ENCODE measurements at regions not wholly inside any gene's neighbourhood (a gene's known extent, or its start where the extent isn't known, plus 50 kb on each side); places are given as distances from the start of the nearest gene placed in this dataset.
"Not testable (repeated sequence)": the region's sequence is repeated elsewhere in the genome, so short reads cannot be mapped to it uniquely, and the experiment has no call there.

- H4K20me1 ChIP-seq: no peaks in the 10 kb centered on the region
- no peaks in the 10 kb centered on the region for H3K4me1 ChIP-seq
- no peaks in the 10 kb centered on the region for H3K36me3 ChIP-seq
- H3K27ac ChIP-seq: no peak overlapping the region
- no peak overlapping the region for H3K4me2 ChIP-seq
- H3K4me3 ChIP-seq: no peak overlapping the region
- H3K9me3 ChIP-seq: no peaks in the 10 kb centered on the region
- H3K9ac ChIP-seq: no peak overlapping the region
- TF ChIP-seq Cebpa-rat (IDR thresholded peaks at IDR 0.05): no peak
- H3K27me3 ChIP-seq: no peaks in the 10 kb centered on the region
Measured at GRCh38 chr10:8314486-8314885, 260.0 kb downstream of the GATA3 start.

DNA sequence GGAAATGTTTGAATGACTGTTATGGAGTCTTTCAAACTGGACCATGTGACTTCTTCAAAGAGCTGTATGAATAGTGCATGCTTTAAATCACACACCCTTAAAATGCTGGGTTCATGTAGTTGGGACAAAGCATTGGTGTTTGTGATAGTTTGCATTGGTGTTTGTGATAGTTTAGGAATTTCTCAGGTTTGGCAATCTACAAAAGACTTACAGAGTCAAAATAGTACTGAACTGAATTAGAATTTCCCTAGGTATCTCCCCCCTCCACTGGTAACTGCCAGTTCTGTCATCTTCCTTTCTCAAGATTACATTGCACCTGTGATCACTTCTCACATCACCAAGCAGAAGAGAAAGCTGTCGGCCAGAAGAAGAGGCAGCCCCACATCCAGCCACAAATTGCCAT, 261.1 kb downstream of the GATA3 start:
- no peak overlapping the region for H3K9ac ChIP-seq
- no peak for TF ChIP-seq Cebpa-rat (IDR thresholded peaks at IDR 0.05)
- H3K4me3 ChIP-seq: no peak overlapping the region
- no peaks in the 10 kb centered on the region for H3K4me1 ChIP-seq
- H3K4me2 ChIP-seq: no peak overlapping the region
- no peaks in the 10 kb centered on the region for H3K36me3 ChIP-seq
- H3K27me3 ChIP-seq: no peaks in the 10 kb centered on the region
- H4K20me1 ChIP-seq: no peaks in the 10 kb centered on the region
- H3K27ac ChIP-seq: no peak overlapping the region
- no peaks in the 10 kb centered on the region for H3K9me3 ChIP-seq

DNA sequence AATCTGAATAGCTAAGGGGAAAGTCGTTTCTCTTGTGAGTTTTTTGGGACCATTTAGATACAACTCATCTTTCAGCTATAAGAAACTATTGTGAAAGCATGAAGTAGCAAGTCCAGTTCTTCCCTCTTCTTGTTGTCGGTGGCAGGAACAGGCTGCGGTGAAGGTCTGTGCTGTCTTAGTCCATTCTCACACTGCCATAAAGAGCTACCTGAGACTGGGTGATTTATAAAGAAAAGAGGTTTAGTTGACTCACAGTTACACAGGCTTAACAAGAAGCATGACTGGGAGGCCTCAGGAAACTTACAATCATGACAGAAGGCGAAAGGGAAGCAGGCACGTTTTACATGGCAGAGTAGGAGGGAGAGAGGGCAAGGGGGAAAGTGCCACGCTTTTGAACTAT, 261.8 kb downstream of the GATA3 start:
- H4K20me1 ChIP-seq: no peaks in the 10 kb centered on the region
- H3K27me3 ChIP-seq: no peaks in the 10 kb centered on the region
- H3K36me3 ChIP-seq: no peaks in the 10 kb centered on the region
- no peaks in the 10 kb centered on the region for H3K9me3 ChIP-seq
- H3K4me2 ChIP-seq: no peak overlapping the region
- H3K4me3 ChIP-seq: no peak overlapping the region
- no peaks in the 10 kb centered on the region for H3K4me1 ChIP-seq
- no peak for TF ChIP-seq Cebpa-rat (IDR thresholded peaks at IDR 0.05)
- H3K27ac ChIP-seq: no peak overlapping the region
- no peak overlapping the region for H3K9ac ChIP-seq

DNA sequence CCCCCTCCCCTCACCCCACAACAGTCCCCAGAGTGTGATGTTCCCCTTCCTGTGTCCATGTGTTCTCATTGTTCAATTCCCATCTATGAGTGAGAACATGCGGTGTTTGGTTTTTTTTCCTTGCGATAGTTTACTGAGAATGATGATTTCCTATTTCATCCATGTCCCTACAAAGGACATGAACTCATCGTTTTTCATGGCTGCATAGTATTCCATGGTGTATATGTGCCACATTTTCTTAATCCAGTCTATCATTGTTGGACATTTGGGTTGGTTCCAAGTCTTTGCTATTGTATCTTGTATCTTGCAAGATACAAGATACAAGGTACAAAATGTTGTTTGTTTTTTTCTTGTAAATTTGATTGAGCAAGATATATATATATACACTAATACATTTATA, 263.9 kb downstream of the GATA3 start:
- not testable (repeated sequence) for H3K9ac ChIP-seq, H3K36me3 ChIP-seq, H3K9me3 ChIP-seq, H3K4me3 ChIP-seq, H3K4me1 ChIP-seq, H3K4me2 ChIP-seq, H3K27ac ChIP-seq, H3K27me3 ChIP-seq, H4K20me1 ChIP-seq

DNA sequence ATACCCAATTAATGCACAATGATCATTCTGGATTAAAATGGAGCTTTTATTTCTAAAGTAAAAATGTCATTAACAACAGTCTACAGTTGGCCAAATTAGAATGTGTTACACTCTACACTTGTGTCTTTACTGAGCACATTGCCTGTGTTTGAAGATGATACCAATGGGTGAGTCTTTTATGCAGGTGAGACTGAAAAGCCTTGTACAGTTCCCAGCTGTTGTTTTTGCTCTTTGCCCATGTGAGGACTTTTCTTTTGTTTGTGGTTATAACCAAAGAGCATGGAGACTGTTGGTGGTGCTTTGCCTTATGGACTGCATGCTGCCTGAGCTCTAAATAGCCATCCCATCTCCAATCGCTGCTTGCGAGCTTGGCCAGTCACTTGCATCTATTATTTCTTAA, 264.5 kb downstream of the GATA3 start:
- H3K9me3 ChIP-seq: no peaks in the 10 kb centered on the region
- H3K27ac ChIP-seq: no peak overlapping the region
- TF ChIP-seq Cebpa-rat (IDR thresholded peaks at IDR 0.05): no peak
- H3K9ac ChIP-seq: no peak overlapping the region
- no peaks in the 10 kb centered on the region for H3K36me3 ChIP-seq
- H3K4me2 ChIP-seq: no peak overlapping the region
- H3K27me3 ChIP-seq: no peaks in the 10 kb centered on the region
- H3K4me3 ChIP-seq: no peak overlapping the region
- no peaks in the 10 kb centered on the region for H4K20me1 ChIP-seq
- H3K4me1 ChIP-seq: no peaks in the 10 kb centered on the region

GRCh38 chr10:8319704-8320103, 265.2 kb downstream of the GATA3 start:
- no peak for TF ChIP-seq Cebpa-rat (IDR thresholded peaks at IDR 0.05)
- H3K4me3 ChIP-seq: no peak overlapping the region
- H3K9me3 ChIP-seq: no peaks in the 10 kb centered on the region
- H3K27me3 ChIP-seq: no peaks in the 10 kb centered on the region
- H4K20me1 ChIP-seq: no peaks in the 10 kb centered on the region
- no peak overlapping the region for H3K9ac ChIP-seq
- H3K4me2 ChIP-seq: no peak overlapping the region
- H3K36me3 ChIP-seq: no peaks in the 10 kb centered on the region
- no peak overlapping the region for H3K27ac ChIP-seq
- H3K4me1 ChIP-seq: no peaks in the 10 kb centered on the region

- Histone ChIP-seq H3K4me2 (no peak overlapping the region), H3K4me1 (no peaks in the 10 kb centered on the region), H4K20me1 (no peaks in the 10 kb centered on the region), H3K4me3 (no peak overlapping the region), H3K36me3 (no peaks in the 10 kb centered on the region), H3K27ac (no peak overlapping the region), H3K9me3 (no peaks in the 10 kb centered on the region), H3K27me3 (no peaks in the 10 kb centered on the region), H3K9ac (no peak overlapping the region)
- TF ChIP-seq Cebpa-rat (IDR thresholded peaks at IDR 0.05): no peak
Measured at GRCh38 chr10:8321990-8322389, 267.5 kb downstream of the GATA3 start.

GRCh38 chr10:8323428-8324054, 269.1 kb downstream of the GATA3 start:
- Histone ChIP-seq H3K4me2 (no peak overlapping the region; the same call in 1 of the 2 replicates), H4K20me1 (no peaks in the 10 kb centered on the region), H3K4me1 (no peaks in the 10 kb centered on the region), H3K9me3 (no peaks in the 10 kb centered on the region), H3K4me3 (no peak overlapping the region), H3K36me3 (no peaks in the 10 kb centered on the region), H3K27ac (no peak overlapping the region), H3K27me3 (no peaks in the 10 kb centered on the region), H3K9ac (no peak overlapping the region)
- TF ChIP-seq Cebpa-rat (IDR thresholded peaks at IDR 0.05): no peak

DNA sequence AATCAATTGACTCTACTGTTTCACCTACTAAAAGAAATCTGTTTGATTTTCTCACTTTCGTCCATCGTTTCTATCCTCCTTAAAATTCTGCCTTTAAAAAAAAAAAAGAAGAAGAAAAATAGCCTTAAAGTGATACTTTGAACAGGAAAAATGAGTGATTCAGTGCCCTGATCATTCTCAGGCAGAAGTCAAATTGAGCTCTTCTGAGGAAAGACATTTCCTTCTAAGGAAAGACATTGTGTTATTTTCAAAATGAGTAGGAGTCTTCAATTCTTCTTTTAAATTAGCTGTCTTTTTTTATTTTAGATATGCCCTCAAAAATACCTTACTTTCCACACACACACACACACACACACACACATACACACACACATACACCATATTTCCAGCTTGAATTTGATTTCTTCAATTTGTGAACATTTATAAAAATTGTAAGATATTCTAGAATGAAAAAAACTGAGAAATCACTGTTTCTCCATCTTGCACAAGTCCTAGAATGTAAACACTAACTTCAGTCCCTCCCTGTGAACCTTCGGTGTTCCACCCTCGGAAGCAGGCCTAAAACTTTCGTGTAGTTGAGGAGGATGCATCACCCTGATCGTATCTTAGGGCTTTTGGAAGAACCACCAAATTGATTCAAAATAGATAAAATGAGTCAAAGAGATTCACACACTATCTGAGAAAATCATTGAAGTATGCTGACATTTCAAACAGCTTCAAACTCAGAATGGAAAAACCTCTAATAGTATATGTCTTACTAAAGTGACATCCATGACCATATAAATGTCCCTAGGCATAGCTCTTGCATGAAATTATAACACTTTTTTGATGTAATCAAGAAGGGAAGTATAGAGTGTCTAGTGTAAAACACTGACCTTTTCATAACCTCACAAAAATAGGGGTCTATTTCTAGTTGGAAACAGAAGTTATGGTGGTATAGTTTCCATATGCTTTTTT, 270.8 kb downstream of the GATA3 start:
- Histone ChIP-seq H3K36me3 (no peaks in the 10 kb centered on the region), H3K27ac (no peak overlapping the region), H3K4me3 (no peak overlapping the region), H3K4me1 (no peaks in the 10 kb centered on the region), H3K9ac (no peak overlapping the region), H3K4me2 (no peak overlapping the region), H3K27me3 (no peaks in the 10 kb centered on the region), H3K9me3 (no peaks in the 10 kb centered on the region), H4K20me1 (no peaks in the 10 kb centered on the region)
- no peak for TF ChIP-seq Cebpa-rat (IDR thresholded peaks at IDR 0.05)

DNA sequence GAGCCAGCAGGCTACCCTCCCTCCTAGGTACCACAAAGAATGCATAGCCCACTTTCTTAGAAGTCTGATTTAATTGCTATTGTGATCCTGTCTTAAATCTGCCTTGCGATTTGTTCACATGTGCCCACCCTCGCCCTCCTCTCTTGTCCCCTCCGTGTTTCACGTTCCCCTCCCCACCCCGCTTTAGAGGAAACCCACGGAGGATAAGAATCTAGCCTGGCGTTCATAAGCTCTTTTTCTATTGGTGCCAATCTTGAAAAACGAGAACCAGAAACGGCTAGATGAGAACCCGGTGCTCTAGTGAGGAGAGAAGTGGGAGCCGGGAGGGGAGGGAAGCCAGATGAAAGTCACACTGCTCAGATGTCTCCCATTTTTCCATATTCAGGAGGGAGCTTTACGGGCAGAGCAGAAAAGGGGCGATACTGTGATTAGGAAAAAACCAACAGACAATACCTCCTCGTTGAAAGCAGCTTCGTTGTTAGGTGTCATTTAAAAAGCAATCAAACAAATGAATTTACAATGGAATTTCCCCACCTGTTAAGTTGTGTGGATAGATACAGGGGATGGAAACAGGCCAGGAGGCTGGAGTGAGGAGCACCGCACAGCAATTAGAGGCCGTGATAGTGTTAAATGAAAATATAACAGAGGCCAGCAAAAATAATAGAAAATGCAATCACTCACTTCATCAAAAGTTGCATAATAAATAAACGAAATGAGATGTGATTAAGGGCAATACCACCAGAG, 272.1 kb downstream of the GATA3 start:
- TF ChIP-seq Cebpa-rat (IDR thresholded peaks at IDR 0.05): no peak
- no peaks in the 10 kb centered on the region for H3K36me3 ChIP-seq

More for the DNA sequence above, 272.1 kb downstream of the GATA3 start:
- no peaks in the 10 kb centered on the region for H3K9me3 ChIP-seq
- H3K27me3 ChIP-seq: no peaks in the 10 kb centered on the region
- no peak overlapping the region for H3K4me2 ChIP-seq
- H3K9ac ChIP-seq: no peak overlapping the region
- H3K4me3 ChIP-seq: no peak overlapping the region
- H3K4me1 ChIP-seq: peaks cover 4% of the 10 kb centered on the region; the same call in 1 of the 2 replicates
- no peak overlapping the region for H3K27ac ChIP-seq
- no peaks in the 10 kb centered on the region for H4K20me1 ChIP-seq

Data from BLaER1 (cell line).